ENCODE measurements at regions not wholly inside any gene's neighbourhood (a gene's known extent, or its start where the extent isn't known, plus 50 kb on each side); places are given as distances from the start of the nearest gene placed in this dataset.

GRCh38 chr9:78122631-78123030, 91.0 kb upstream of the GNAQ start:
- Histone ChIP-seq H3F3A (ENCODE audit: low read depth) (no peaks in the 10 kb centered on the region), H3K36me3 (ENCODE audit: insufficient read depth, low read length) (no peaks in the 10 kb centered on the region), H3K4me2 (ENCODE audit: low read depth, low read length, poor library complexity, severe bottlenecking) (no peak overlapping the region), H3K9me3 (ENCODE audit: insufficient read depth, low read depth, low read length) (no peaks in the 10 kb centered on the region), H3K4me3 (ENCODE audit: low read length, poor library complexity, severe bottlenecking) (no peak overlapping the region), H3K4me1 (ENCODE audit: insufficient read depth, low read length, poor library complexity, severe bottlenecking) (peaks cover 12% of the 10 kb centered on the region), H3K27me3 (ENCODE audit: insufficient read depth, low read length, poor library complexity, severe bottlenecking) (no peaks in the 10 kb centered on the region), H4K20me1 (ENCODE audit: insufficient read depth, low read length, poor library complexity, severe bottlenecking) (no peaks in the 10 kb centered on the region), H3K9me2 (replicated peaks; ENCODE audit: low read depth, low read length) (no peaks in the 10 kb centered on the region), H3K9ac (ENCODE audit: low read depth, low read length, poor library complexity, severe bottlenecking) (no peak overlapping the region), H3K79me2 (ENCODE audit: insufficient read depth, low read length) (no peaks in the 10 kb centered on the region), H2AFZ (ENCODE audit: low read length) (no peak overlapping the region)
- no peak for TF ChIP-seq EZH2phosphoT487 (IDR thresholded peaks at IDR 0.05; ENCODE audit: borderline replicate concordance)
- no peak for TF ChIP-seq CTCF (conservative IDR thresholded peaks at IDR 0.05; ENCODE audit: low read length)

- Histone ChIP-seq H2AFZ (ENCODE audit: low read length) (peak overlapping the region; percentile 24; the same call in 1 of the 2 replicates), H3K4me1 (ENCODE audit: insufficient read depth, low read length, poor library complexity, severe bottlenecking) (peaks cover 15% of the 10 kb centered on the region), H3K4me3 (ENCODE audit: low read length, poor library complexity, severe bottlenecking) (no peak overlapping the region), H3F3A (ENCODE audit: low read depth) (no peaks in the 10 kb centered on the region), H3K36me3 (ENCODE audit: insufficient read depth, low read length) (no peaks in the 10 kb centered on the region), H4K20me1 (ENCODE audit: insufficient read depth, low read length, poor library complexity, severe bottlenecking) (no peaks in the 10 kb centered on the region), H3K79me2 (ENCODE audit: insufficient read depth, low read length) (no peaks in the 10 kb centered on the region), H3K4me2 (ENCODE audit: low read depth, low read length, poor library complexity, severe bottlenecking) (no peak overlapping the region), H3K9ac (ENCODE audit: low read depth, low read length, poor library complexity, severe bottlenecking) (no peak overlapping the region), H3K9me3 (ENCODE audit: insufficient read depth, low read depth, low read length) (no peaks in the 10 kb centered on the region), H3K27me3 (ENCODE audit: insufficient read depth, low read length, poor library complexity, severe bottlenecking) (no peaks in the 10 kb centered on the region), H3K9me2 (replicated peaks; ENCODE audit: low read depth, low read length) (no peaks in the 10 kb centered on the region)
- TF ChIP-seq EZH2phosphoT487 (IDR thresholded peaks at IDR 0.05; ENCODE audit: borderline replicate concordance): no peak
- TF ChIP-seq CTCF (conservative IDR thresholded peaks at IDR 0.05; ENCODE audit: low read length): peak; percentile 77
Measured at GRCh38 chr9:78121488-78121887, 89.9 kb upstream of the GNAQ start.

GRCh38 chr9:78118742-78119473, 87.3 kb upstream of the GNAQ start:
- H3K27me3 ChIP-seq (ENCODE audit: insufficient read depth, low read length, poor library complexity, severe bottlenecking): no peaks in the 10 kb centered on the region
- no peaks in the 10 kb centered on the region for H3K79me2 ChIP-seq (ENCODE audit: insufficient read depth, low read length)
- no peak overlapping the region for H3K4me3 ChIP-seq (ENCODE audit: low read length, poor library complexity, severe bottlenecking)
- H3K9me2 ChIP-seq (replicated peaks; ENCODE audit: low read depth, low read length): no peaks in the 10 kb centered on the region
- H2AFZ ChIP-seq (ENCODE audit: low read length): peak overlapping the region; percentile 14; the same call in 1 of the 2 replicates
- H3K4me2 ChIP-seq (ENCODE audit: low read depth, low read length, poor library complexity, severe bottlenecking): no peak overlapping the region
- no peak overlapping the region for H3K9ac ChIP-seq (ENCODE audit: low read depth, low read length, poor library complexity, severe bottlenecking)
- no peaks in the 10 kb centered on the region for H3F3A ChIP-seq (ENCODE audit: low read depth)
- no peaks in the 10 kb centered on the region for H3K9me3 ChIP-seq (ENCODE audit: insufficient read depth, low read depth, low read length)
- H3K36me3 ChIP-seq (ENCODE audit: insufficient read depth, low read length): no peaks in the 10 kb centered on the region
- H3K4me1 ChIP-seq (ENCODE audit: insufficient read depth, low read length, poor library complexity, severe bottlenecking): peaks cover 26% of the 10 kb centered on the region
- H4K20me1 ChIP-seq (ENCODE audit: insufficient read depth, low read length, poor library complexity, severe bottlenecking): no peaks in the 10 kb centered on the region
- no peak for TF ChIP-seq CTCF (conservative IDR thresholded peaks at IDR 0.05; ENCODE audit: low read length)
- TF ChIP-seq EZH2phosphoT487 (IDR thresholded peaks at IDR 0.05; ENCODE audit: borderline replicate concordance): no peak

Data from Loucy (cell line).